ENCODE measurements at regions not wholly inside any gene's neighbourhood (a gene's known extent, or its start where the extent isn't known, plus 50 kb on each side); places are given as distances from the start of the nearest gene placed in this dataset.
"Not testable (repeated sequence)": the region's sequence is repeated elsewhere in the genome, so short reads cannot be mapped to it uniquely, and the experiment has no call there.

- H3K9me3 Mint-ChIP-seq; DNase-seq (ENCODE audit: low read depth, low spot score); H3K27me3 Mint-ChIP-seq (ENCODE audit: low read depth); H3K4me1 Mint-ChIP-seq; H3K36me3 Mint-ChIP-seq (ENCODE audit: low read depth); H3K27ac Mint-ChIP-seq (ENCODE audit: unreplicated experiment); H3K4me3 Mint-ChIP-seq: not testable (repeated sequence)
Measured at GRCh38 chr6:170738263-170738662, 153.8 kb upstream of the PDCD2 start.

GRCh38 chr6:170736339-170736738, 151.9 kb upstream of the PDCD2 start:
- peak; percentile 16 for TF ChIP-seq CTCF (conservative IDR thresholded peaks at IDR 0.05)
- H3K4me1 Mint-ChIP-seq; H3K9me3 Mint-ChIP-seq; H3K4me3 Mint-ChIP-seq; H3K36me3 Mint-ChIP-seq (ENCODE audit: low read depth); H3K27ac Mint-ChIP-seq (ENCODE audit: unreplicated experiment); DNase-seq (ENCODE audit: low read depth, low spot score); H3K27me3 Mint-ChIP-seq (ENCODE audit: low read depth): not testable (repeated sequence)

- H3K9me3 Mint-ChIP-seq; H3K36me3 Mint-ChIP-seq (ENCODE audit: low read depth); DNase-seq (ENCODE audit: low read depth, low spot score): not testable (repeated sequence)
Measured at GRCh38 chr6:170717082-170717481, 132.6 kb upstream of the PDCD2 start.

GRCh38 chr6:170712702-170713101, 128.3 kb upstream of the PDCD2 start:
- H3K27me3 Mint-ChIP-seq (ENCODE audit: low read depth); H3K27ac Mint-ChIP-seq (ENCODE audit: unreplicated experiment); H3K9me3 Mint-ChIP-seq; H3K36me3 Mint-ChIP-seq (ENCODE audit: low read depth); H3K4me3 Mint-ChIP-seq; H3K4me1 Mint-ChIP-seq; DNase-seq (ENCODE audit: low read depth, low spot score): not testable (repeated sequence)

More at GRCh38 chr6:170717082-170717481, 132.6 kb upstream of the PDCD2 start:
- H3K27me3 Mint-ChIP-seq (ENCODE audit: low read depth); H3K4me1 Mint-ChIP-seq; H3K27ac Mint-ChIP-seq (ENCODE audit: unreplicated experiment); H3K4me3 Mint-ChIP-seq: not testable (repeated sequence)

- H3K27ac Mint-ChIP-seq (ENCODE audit: unreplicated experiment); H3K36me3 Mint-ChIP-seq (ENCODE audit: low read depth); H3K9me3 Mint-ChIP-seq; H3K4me1 Mint-ChIP-seq; DNase-seq (ENCODE audit: low read depth, low spot score); H3K4me3 Mint-ChIP-seq; H3K27me3 Mint-ChIP-seq (ENCODE audit: low read depth): not testable (repeated sequence)
Measured at GRCh38 chr6:170700178-170700577, 115.7 kb upstream of the PDCD2 start.

All from neural crest cell (in vitro differentiated cells).